Progenitor cell of endocrine pancreas (in vitro differentiated cells): ENCODE measurements at regions not wholly inside any gene's neighbourhood (a gene's known extent, or its start where the extent isn't known, plus 50 kb on each side); places are given as distances from the start of the nearest gene placed in this dataset.

ENCODE experiments used
- DNase-seq: peaks from one replicate; pipeline ENCODE4 v3.0.0; 2021; ENCODE audit warnings: low spot score; ENCODE audit not compliant: unreplicated experiment
- H3K27ac Mint-ChIP-seq: 2 replicates; pipeline ENCODE4 v1.8.0; 2021; ENCODE audit warnings: mild to moderate bottlenecking, moderate library complexity, mixed read lengths
- H3K27me3 Mint-ChIP-seq: 2 replicates; pipeline ENCODE4 v1.8.0; 2021; ENCODE audit warnings: mixed read lengths
- H3K36me3 Mint-ChIP-seq: 2 replicates; pipeline ENCODE4 v1.8.0; 2022; ENCODE audit warnings: mixed read lengths; ENCODE audit not compliant: insufficient read depth
- H3K4me1 Mint-ChIP-seq: 2 replicates; pipeline ENCODE4 v1.8.0; 2021; ENCODE audit warnings: low read depth, mixed read lengths
- H3K4me3 Mint-ChIP-seq: 2 replicates; pipeline ENCODE4 v1.8.0; 2021; ENCODE audit warnings: low read depth, mild to moderate bottlenecking, moderate library complexity, mixed read lengths
- H3K9me3 Mint-ChIP-seq: 2 replicates; pipeline ENCODE4 v1.8.0; 2021; ENCODE audit warnings: low read depth, mixed read lengths
- CTCF ChIP-seq: fragments of 200-600 bp; sonication (generic); IDR thresholded peaks from one replicate; pipeline ENCODE4 v1.5.0; 2021; ENCODE audit warnings: antibody characterized with exemption, mild to moderate bottlenecking; ENCODE audit not compliant: unreplicated experiment

GRCh38 chrX:20352935-20353336, 86.2 kb upstream of the RPS6KA3 start:
- peaks cover 4% of the 10 kb centered on the region for H3K4me1 Mint-ChIP-seq
- H3K36me3 Mint-ChIP-seq = no peaks in the 10 kb centered on the region
- H3K27ac Mint-ChIP-seq = no peak overlapping the region
- DNase-seq = no peak
- peaks cover 30% of the 10 kb centered on the region for H3K9me3 Mint-ChIP-seq
- H3K4me3 Mint-ChIP-seq = no peak overlapping the region
- no peak for TF ChIP-seq CTCF
- H3K27me3 Mint-ChIP-seq = no peaks in the 10 kb centered on the region

- Mint-ChIP-seq H3K4me3 (no peak overlapping the region), H3K36me3 (no peaks in the 10 kb centered on the region), H3K27me3 (no peaks in the 10 kb centered on the region), H3K9me3 (peaks cover 28% of the 10 kb centered on the region), H3K27ac (no peak overlapping the region), H3K4me1 (peaks cover 6% of the 10 kb centered on the region)
- DNase-seq = no peak
- TF ChIP-seq CTCF = no peak
Measured at GRCh38 chrX:20352504-20352903, 85.8 kb upstream of the RPS6KA3 start.

GRCh38 chrX:20350596-20350995, 83.9 kb upstream of the RPS6KA3 start:
- H3K9me3 Mint-ChIP-seq = peaks cover 27% of the 10 kb centered on the region
- H3K27me3 Mint-ChIP-seq = no peaks in the 10 kb centered on the region

GRCh38 chrX:20348139-20348538, 81.4 kb upstream of the RPS6KA3 start:
- Mint-ChIP-seq H3K36me3 (peaks cover 4% of the 10 kb centered on the region), H3K4me1 (peaks cover 6% of the 10 kb centered on the region), H3K4me3 (no peak overlapping the region), H3K27me3 (no peaks in the 10 kb centered on the region), H3K9me3 (peaks cover 41% of the 10 kb centered on the region), H3K27ac (no peak overlapping the region)
- DNase-seq = no peak
- no peak for TF ChIP-seq CTCF

More at GRCh38 chrX:20350596-20350995, 83.9 kb upstream of the RPS6KA3 start:
- no peak overlapping the region for H3K4me3 Mint-ChIP-seq
- H3K36me3 Mint-ChIP-seq = no peaks in the 10 kb centered on the region
- H3K4me1 Mint-ChIP-seq = peaks cover 8% of the 10 kb centered on the region
- H3K27ac Mint-ChIP-seq = no peak overlapping the region
- no peak for TF ChIP-seq CTCF
- no peak for DNase-seq

GRCh38 chrX:20347481-20347880, 80.8 kb upstream of the RPS6KA3 start:
- H3K27ac Mint-ChIP-seq = no peak overlapping the region
- TF ChIP-seq CTCF = no peak
- DNase-seq = no peak
- no peaks in the 10 kb centered on the region for H3K27me3 Mint-ChIP-seq
- peaks cover 44% of the 10 kb centered on the region for H3K9me3 Mint-ChIP-seq
- peaks cover 4% of the 10 kb centered on the region for H3K36me3 Mint-ChIP-seq
- peaks cover 6% of the 10 kb centered on the region for H3K4me1 Mint-ChIP-seq
- H3K4me3 Mint-ChIP-seq = no peak overlapping the region

GRCh38 chrX:20333672-20334071, 67.0 kb upstream of the RPS6KA3 start:
- no peak for DNase-seq
- no peak overlapping the region for H3K4me3 Mint-ChIP-seq
- H3K36me3 Mint-ChIP-seq = peaks cover 2% of the 10 kb centered on the region
- TF ChIP-seq CTCF = no peak
- peaks cover 18% of the 10 kb centered on the region for H3K9me3 Mint-ChIP-seq
- no peaks in the 10 kb centered on the region for H3K27me3 Mint-ChIP-seq
- H3K4me1 Mint-ChIP-seq = peaks cover 1% of the 10 kb centered on the region
- H3K27ac Mint-ChIP-seq = no peak overlapping the region
